NCI-H2081 (cell line): ENCODE measurements at regions not wholly inside any gene's neighbourhood (a gene's known extent, or its start where the extent isn't known, plus 50 kb on each side); places are given as distances from the start of the nearest gene placed in this dataset.
"Not testable (repeated sequence)": the region's sequence is repeated elsewhere in the genome, so short reads cannot be mapped to it uniquely, and the experiment has no call there.

Experiments
- DNase-seq, 2 experiments: peaks; one replicate each; lab custom pipeline; 2025; lab: John Stamatoyannopoulos, UW

DNA sequence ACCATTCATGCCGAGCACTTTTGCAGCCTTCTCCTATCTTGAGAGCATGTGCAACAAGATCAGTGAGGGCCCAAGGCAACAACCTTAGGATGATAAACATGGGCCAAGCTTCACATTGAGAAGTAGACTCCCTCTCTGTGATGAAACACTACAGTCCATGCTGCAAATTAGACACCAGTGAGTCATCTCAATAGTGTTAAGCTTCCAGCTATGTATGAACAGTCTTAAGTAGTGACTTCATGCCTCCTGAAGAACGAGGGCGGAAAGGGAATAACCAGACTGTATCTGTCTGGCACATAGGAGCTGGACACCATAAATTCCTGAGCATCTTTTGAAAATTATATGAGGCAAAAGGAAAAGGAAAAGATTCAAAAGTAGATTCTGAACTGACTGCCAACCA lies 309.9 kb upstream of the SLITRK1 start:
- DNase-seq: no peak

DNA sequence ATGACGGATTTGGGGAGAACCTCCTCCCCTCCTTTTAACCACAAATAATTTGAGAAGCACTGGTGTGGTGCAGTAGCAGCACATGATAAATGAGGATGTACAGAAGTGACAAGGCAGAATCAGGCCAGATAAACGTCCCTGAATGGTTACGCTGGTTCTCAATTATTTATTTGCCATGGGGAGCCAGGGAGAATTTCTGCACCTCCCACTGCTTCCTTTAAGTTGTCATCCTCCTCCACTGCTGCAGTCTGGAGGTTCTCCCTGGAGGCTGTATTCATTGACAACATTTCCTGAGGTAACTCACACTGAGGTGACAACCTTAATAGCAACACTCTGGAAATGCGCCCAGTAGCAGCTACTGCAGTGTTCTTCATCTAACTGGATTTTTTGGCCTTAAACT lies 308.9 kb upstream of the SLITRK1 start:
- no peak for DNase-seq

DNA sequence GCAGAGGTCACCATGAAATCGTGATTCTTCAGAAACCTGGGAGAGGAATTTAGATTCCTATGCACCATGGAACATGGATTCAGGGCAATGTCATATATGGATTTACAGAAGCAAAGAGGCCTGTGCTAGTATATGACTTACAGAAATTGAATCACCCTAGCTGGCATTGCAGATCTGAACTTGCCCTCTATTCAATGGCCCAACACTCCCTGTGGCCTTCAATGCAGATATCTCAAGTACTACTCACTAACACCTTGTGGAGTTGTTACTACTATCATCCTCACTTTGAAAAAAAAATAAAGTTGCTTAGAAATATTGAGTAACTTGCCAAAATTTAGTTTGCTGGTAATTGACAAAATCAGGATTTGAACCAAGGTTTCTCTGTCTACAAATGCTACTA lies 305.4 kb upstream of the SLITRK1 start:
- DNase-seq: no peak

DNA sequence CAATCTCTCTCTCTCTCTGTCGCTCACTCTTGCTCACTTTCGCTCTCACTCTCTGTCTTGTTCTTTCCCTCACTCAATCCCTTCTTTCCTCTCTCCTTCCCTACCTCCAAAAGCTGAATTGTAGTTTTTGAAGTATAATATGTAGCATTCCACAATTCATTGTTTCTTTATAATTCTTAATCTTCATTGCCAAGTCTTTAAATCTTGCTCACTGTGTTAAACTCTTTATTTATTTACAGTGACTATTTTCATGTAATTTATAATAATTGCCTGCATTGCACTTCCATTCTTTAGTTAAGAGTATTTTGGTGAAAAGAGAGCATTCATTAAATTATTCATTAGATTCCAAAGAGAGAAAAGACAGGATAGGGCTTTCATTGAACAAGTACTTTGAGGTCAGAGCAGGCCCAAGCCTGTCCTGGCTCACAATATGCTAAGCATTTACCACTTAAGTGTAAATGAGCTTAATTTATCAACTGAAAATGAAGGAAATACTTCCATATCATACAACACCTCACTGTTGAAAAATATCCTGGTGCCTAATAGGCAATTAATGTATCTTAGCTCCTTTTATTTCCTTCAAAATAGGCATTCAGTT lies 257.4 kb upstream of the SLITRK1 start:
- DNase-seq: no peak

DNA sequence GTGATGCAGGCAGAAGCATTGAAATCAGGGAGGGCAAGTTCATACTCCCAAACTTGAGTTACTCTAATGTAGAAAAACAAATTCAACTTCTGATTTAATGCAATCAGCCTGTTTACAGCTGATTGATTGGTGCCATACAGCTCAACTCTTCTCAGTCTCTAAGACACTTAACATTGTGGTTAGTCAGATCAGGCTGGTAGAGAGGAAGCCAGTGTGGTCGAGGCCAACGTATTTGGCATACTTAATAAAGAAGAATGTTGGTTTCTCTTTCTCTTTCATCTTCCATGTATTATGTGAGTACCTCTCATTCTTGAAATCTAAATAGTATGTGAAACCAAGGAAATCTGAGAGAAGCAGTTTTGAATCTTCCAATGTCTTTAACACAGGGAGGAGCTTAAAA lies 255.0 kb upstream of the SLITRK1 start:
- no peak for DNase-seq

DNA sequence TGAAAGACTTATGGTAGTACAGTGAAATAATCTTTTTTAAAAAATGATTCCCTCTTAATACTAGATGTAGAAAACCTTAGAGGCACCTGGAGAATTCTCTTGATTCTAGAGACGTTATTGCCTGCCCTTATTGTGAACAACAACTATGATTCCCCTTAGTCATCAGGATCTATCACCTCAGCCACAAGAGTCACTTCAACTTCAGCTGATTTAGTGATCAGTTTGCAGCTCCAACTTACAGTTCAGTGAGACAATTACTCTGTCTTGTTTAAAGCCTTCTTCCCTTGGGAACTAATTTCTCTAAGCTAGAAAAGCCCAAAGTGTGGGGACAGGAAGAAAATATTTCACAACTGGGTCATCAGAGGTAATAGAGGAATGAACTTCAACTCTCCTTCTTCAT lies 254.3 kb upstream of the SLITRK1 start:
- DNase-seq: no peak

DNA sequence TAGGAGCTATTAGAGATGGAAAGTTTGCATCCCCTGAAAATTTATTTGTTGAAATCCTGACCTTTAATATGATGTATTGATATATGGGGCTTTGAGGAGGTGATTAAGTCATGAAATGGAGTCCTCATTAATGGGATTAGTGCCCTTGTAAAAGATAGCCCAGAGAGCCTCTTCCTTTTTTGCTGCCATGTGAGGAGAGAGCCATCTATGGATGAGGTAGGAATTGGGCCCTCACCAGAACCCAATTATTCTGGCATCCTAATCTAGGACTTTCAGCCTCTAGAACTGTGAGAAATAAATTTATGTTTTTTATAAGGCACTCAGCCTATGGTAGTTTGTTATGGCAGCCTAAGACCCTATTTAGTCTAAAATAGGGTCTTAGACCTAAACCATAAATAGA lies 250.2 kb upstream of the SLITRK1 start:
- DNase-seq: no peak

DNA sequence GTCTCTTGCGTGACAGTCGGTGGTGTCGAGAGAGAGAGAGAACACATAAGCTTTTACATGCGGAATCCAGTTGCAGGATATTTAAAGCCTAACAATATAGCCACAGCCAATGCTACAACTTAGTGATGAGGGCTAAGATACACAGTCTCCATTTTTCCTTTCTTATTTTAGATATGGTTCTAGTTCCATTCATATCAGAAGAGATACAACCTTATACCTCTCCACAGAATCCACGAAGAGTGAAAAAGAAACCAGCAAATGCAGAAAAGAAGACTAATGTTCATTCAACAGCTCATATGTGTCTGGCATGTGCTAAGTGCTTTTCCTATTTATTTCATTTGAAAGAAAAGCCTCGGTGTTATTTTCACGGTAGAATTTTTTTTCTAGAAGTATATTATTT lies 249.0 kb upstream of the SLITRK1 start:
- DNase-seq: no peak

DNA sequence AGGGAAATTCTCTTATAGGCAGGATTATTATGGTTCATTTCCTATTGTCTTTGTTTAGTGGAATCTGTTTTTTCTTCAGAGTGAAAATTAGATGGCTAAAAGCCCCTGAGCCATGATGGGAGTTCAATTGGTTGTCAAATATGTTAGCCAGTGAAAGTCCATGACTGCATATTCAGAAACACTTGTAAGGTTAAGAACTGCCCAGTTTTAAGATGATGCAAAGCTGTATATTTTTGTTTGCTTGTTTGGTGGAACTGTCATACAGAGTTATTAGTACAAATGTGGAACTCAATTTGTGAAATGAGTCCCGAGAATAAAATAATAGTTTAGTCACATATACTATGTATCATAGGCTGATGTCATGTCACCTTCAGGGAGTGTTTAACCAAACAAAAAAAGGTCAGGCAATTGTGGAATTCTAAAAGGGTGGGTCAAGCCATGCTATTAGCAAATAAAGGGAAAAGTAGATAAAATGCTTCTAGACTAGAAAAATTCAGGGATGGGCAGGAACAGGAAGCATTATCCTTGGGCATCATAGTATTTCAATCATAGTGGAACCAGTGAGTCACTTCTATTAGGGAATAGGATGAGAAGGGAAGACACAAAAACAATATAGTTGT lies 248.3 kb upstream of the SLITRK1 start:
- DNase-seq: no peak

DNA sequence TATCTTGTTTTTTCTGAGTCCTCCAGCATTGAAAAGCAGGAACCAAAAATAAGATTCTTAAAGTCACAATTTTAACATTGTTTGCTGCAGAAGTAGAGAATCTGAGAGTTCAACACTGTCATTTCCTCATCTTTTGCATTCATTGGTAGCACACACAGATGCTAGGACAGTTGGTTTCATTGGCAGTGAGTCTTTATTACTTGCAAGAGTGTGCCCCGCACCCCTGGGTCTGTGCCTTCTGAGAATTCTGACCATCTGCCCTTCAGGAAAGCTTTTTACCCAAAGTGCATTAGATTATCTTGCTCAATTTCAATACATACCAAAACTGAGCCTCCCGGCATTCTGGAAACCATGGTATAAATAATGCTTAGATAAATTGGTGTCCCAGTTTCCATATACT lies 247.7 kb upstream of the SLITRK1 start:
- DNase-seq: no peak

DNA sequence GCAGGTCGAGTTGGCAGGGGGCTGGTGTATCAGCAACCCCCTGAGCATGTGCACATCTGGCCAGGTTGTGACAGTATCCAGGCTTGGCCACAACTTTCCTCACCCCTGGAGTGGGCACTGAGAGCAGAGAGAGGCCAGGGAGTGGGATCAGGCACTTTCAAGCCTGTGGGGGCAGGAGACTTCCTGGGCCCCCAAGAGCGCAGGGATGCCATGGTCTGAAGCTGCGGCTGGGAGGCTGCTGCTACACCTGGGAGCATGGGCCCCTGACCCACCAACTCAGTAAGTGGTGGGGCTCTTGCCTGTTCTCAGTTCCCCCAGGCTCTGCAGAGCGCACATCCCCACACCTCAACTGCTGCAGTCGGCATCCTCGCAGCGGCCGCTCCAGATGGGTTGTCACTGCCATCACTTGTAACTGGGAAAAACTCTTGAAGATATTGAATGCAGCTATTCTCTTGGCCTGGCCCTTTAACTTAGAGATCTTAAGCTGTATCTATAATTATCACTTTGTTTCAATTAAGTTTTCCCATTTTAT lies 245.4 kb upstream of the SLITRK1 start:
- DNase-seq: no peak

DNA sequence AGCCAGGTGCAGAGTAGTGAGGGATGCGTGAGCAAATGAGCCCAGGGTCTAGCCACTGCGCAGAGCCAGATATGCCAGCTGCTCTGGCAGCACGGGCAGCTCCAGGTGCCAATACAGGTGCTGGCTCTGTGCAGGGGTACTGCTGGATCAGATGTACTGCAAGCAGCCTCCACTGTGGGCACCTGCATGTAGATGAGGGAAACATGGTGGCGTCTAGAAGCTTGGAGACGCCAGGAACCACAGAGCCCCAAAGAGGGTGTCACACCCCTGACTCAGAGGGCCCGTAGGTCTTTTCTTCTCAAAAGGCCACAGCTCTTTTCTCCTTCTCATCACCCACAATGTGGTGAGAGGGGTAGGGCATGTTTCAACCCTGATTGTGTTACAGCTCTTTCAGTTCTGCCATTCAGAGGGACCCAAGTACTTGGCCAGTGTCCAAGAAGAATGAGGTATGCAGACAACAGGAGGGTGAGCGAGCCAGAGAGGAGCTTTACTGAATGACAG lies 244.4 kb upstream of the SLITRK1 start:
- DNase-seq: peak; percentile 55 to 87

DNA sequence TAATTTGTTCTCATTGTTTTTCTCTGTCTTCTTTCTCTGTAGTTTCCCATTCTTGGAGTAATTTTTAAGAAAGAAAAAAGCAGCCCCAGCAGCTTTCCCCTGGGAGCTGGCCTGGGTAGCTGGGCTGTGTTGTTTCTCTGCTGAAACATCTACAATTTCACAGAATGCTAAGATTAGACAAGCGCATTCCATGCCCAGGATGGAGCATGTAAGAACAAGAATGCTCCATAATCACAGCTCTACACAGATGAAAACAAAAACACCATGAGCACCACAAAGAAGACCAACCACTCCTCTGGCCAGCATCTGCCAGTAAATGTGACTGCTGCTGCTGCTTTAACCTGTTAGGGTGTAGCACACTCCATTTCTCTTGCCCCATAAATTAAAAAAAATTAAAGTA lies 239.2 kb upstream of the SLITRK1 start:
- DNase-seq: no peak

DNA sequence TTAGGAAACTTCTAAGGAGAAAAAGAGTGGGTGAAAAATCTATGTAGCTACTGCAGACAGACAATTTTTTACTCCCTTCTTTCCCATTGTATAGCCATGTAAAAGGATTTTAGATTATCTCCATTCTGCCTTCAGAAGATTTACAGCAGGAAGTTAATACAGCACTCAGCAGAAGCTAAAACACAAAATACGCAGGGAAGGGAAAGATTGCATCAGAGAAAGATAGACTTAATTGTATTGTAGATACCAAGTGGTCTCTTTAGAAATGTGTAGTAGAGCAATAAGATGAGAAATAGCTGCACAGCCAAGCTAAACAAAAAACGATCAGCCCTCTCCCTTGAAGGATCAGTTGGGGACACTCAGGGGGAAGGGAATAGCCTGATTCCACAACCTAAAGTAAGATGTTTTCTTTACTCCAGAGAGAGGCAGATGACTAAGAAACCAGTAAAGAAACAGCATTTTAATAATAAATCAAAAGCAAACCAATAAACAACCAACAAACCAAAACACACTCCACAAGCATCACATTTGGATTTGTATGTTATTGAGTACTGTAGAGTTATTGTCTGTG lies 236.7 kb upstream of the SLITRK1 start:
- DNase-seq: no peak

DNA sequence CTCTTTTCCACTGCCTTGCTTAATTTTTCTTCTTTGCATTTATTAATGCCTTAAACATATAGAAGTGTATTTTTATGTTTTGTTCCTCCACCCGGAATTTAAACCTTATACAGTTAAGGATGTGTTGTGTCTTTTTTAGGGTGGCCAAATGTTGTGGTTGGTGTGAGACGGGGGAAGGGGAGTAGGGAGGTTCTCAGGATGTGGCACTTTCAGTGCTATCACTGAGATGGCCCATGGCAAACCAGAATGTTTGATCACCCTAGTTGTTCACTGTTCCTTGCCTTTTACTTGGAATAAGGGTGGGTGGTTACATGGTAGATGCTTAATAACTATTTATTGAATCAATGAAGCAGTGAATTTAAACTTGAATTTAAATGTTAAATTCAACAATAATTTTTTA lies 216.0 kb upstream of the SLITRK1 start:
- DNase-seq: no peak

DNA sequence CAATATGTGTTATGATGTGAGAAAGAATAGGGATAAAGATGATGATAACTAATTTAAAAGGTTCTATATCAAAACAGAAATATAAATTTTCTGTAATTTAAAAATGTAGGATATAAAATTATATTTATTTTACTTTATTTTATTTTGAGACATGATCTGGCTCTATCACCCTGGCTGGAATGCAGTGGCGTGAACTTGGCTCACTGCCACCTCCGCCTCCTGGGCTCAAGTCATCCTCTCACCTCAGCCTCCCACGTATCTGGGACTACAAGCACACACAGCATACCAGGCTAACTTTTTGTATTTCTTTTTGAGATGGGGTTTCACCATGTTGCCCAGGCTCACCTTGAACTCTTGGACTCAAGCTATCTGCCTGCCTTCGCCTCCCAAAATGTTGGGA lies 214.9 kb upstream of the SLITRK1 start:
- no peak for DNase-seq

DNA sequence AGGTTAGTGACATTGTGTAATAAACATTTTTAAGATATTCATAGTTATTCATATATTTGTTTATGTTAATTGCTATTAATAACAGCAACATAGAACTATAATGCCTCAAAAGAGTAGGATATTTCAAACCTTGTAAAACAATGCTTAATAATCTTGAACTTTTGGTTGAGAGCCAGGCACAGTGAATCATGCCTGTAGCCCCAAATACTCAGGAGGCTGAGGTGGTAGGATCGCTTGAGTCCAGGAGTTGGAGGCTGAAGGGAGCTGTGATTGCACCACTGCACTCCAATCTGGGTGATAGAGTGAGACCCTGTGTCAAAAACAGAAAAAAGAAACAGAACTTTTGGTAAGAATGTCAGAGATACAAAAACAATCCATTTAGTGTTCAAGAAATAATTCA lies 213.9 kb upstream of the SLITRK1 start:
- no peak for DNase-seq

DNA sequence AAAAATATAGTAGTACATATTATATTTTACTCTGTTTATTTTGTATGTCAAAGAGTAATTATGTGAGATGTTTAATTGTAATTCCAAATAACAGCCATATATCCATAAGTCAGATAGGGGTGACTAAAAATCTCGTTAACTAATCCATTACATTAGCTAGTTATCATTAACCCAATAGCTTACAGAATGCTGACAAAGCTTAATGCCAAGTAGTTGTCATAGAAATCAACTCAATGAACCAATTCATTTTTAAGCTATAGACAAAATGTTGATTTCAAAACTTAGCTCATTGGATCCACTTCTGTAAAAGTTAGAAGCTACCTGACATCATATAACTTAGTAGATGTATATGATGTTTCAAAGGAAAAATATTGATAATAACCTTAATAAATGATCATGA lies 206.7 kb upstream of the SLITRK1 start:
- DNase-seq: no peak

DNA sequence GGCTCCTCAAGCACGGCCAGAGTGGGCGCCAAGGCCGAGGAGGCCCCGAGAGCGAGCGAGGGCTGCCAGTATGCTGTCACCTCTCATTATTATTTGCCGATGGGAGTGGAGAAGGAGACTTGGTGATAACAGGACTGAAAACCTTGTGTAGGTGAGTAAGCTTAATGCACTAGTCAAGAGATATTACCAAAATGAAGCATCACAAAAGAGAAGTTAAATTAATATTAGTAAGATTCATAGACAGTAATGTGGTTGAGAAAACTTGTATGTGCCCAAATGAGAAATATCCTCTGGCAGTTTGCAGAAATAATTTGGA lies 204.5 kb upstream of the SLITRK1 start:
- no peak for DNase-seq

DNA sequence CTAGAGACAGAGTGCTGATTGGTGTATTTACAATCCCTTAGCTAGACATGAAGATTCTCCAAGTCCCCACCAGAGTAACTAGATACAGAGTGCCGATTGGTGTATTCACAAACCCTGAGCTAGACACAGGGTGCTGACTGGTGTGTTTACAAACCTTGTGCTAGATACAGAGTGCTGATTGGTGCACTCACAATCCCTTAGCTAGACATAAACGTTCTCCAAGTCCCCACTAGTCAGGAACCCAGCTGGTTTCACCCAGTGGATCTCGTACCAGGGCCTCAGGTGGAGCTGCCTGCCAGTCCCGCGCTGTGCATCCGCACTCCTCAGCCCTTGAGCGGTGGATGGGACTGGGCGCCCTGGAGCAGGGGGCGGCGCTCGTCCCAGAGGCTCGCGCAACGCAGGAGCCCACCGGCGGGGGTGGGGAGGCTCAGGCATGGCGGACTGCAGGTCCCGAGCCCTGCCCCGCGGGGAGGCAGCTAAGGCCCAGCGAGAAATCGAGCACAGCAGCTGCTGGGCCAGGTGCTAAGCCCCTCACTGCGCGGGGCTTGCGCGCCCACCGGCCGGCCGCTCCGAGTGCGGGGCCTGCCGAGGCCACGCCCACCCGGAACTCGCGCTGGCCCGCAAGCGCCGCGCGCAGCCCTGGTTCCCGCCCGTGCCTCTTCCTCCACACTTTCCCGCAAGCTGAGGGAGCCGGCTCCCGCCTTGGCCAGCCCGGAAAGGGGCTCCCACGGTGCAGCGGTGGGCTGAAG lies 204.0 kb upstream of the SLITRK1 start:
- not testable (repeated sequence) for DNase-seq

DNA sequence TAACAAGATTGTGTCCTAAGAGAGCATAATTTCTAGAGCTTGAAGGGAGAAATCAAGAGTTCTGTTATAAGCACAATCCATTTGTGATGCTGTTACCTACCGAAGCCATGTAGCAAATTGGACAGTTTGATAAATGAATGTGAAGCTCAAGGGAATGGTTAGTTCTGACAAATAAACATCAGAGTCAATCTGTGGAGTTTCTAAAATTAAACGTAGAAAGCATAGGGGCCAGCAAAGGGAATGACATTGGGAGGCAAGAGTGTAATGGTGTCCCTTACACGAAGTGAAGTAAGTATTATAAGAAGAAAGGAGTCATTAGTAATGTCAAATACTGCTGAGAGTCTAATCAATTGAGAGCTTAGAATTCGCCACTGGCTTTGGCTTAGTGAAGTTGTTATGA lies 200.2 kb upstream of the SLITRK1 start:
- no peak for DNase-seq

DNA sequence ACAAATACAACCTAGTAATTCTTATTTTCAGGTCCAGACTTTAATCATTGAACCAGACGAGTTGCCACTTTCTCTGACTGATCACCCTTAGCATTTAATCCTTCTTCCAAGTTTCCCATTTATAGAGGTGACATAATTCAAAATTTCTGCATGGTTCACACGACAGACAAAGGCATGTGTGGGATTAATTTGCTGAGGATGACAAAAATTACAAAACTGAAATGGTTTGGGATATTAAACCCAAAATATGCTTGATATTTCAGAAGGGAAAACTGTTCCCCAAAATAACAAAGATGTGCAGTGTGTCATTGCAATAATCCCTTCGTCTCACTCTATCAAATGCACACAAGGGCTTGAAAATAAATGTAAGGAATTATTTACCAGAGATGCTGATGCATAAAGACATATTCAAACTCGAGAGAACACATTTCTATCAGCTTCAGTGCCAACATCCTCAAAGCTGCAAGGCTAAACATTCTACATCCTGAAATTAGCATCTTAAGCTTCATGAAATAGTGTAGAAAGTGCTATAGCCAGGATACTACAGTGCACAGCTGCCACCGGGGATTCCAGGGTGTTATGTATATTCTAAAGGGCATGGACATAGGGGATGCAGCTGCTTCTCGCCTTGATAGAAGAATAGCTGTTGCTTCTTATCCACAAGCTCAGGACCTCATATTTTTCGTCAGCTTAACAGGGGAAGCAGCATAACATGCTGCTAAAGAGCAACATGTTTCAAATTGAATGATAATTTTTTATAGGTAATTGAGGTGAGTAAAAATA lies 198.7 kb upstream of the SLITRK1 start:
- no peak for DNase-seq
